GM12874 (cell line): ENCODE measurements at regions not wholly inside any gene's neighbourhood (a gene's known extent, or its start where the extent isn't known, plus 50 kb on each side); places are given as distances from the start of the nearest gene placed in this dataset.

Source experiments
- TF ChIP-seq, protein P1 (sequence below): IDR thresholded peaks from 2 replicates; pipeline ENCODE4 v1.5.1; 2011; ENCODE audit warnings: low read depth, mild to moderate bottlenecking, control low read depth, low read length, moderate library complexity; ENCODE audit not compliant: insufficient read depth

DNA sequence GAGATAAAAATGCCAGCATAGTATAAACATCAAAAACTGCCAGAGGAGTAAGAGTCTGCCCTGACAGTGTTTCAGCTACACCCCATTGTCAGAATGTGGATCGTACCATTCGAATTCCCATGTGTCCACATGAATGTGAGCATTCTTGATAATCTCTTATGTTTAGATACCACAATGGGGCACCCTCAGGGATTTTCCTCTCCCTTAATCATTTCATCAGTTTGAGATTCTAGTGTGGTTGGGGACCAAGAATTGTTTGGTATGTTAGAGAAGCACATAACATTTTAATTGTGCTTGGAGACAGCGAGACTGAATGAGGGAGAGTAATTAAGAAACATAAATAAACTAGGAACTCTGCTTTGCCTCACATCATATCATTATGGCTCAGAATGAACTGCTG lies 120.2 kb downstream of the ZC3H11B start:
- TF ChIP-seq, protein P1, sequence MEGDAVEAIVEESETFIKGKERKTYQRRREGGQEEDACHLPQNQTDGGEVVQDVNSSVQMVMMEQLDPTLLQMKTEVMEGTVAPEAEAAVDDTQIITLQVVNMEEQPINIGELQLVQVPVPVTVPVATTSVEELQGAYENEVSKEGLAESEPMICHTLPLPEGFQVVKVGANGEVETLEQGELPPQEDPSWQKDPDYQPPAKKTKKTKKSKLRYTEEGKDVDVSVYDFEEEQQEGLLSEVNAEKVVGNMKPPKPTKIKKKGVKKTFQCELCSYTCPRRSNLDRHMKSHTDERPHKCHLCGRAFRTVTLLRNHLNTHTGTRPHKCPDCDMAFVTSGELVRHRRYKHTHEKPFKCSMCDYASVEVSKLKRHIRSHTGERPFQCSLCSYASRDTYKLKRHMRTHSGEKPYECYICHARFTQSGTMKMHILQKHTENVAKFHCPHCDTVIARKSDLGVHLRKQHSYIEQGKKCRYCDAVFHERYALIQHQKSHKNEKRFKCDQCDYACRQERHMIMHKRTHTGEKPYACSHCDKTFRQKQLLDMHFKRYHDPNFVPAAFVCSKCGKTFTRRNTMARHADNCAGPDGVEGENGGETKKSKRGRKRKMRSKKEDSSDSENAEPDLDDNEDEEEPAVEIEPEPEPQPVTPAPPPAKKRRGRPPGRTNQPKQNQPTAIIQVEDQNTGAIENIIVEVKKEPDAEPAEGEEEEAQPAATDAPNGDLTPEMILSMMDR, result no peak

DNA sequence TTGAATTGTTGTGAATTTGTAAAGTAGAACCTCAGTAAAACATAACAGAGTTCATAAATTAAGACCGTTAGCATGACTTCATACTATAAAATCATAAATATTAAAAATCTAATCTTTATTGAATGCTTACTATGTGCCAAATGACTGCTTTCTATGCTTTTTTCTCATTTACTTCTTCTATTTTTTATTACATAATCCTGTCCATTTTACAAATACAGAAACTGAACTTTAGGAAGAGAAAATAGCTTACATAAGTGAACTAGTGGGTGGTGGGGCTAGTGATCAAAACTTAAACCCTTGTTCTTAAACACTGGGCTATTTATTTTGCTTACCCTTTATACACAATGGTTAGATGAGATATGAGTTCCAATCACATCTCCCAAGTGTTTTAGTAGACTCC lies 122.3 kb downstream of the ZC3H11B start:
- TF ChIP-seq, protein P1, result no peak

DNA sequence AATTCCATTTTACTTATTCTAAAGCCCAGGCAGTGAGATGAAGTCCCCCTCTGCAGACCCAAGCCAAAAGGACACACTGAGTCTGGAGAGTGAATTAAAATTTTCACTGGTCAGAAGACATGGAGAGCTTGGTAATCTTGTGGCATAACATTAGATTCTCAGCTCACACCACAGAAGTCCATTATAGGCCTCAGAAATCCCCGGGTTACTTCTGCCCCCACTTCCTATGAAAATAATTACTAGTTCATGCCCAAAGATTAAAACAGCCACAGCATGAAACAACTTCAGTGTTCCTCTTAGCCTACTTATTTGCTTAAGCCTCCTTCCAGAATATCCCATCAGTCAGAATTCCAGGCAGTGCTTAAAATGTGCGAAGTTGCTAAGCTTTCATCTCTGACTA lies 123.3 kb downstream of the ZC3H11B start:
- TF ChIP-seq, protein P1, result no peak

DNA sequence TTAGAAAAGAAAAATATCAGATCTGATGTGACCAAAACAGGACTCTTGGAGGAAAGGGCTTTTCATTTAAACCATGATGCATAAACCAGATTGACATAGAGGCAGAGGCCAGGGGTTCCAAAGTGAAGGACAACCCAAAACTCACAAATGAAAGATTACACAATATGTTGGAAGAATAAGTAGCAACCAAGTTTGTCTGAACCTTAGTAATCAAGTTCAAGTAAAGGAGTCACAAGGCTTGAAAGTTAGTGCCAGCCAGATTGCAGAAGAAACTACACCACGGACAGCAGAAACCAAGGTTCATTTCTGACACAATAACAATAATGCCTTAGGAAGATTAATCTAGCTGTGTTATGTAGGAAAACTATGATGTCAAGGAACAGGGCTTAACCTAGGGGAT lies 124.6 kb downstream of the ZC3H11B start:
- TF ChIP-seq, protein P1, result no peak

DNA sequence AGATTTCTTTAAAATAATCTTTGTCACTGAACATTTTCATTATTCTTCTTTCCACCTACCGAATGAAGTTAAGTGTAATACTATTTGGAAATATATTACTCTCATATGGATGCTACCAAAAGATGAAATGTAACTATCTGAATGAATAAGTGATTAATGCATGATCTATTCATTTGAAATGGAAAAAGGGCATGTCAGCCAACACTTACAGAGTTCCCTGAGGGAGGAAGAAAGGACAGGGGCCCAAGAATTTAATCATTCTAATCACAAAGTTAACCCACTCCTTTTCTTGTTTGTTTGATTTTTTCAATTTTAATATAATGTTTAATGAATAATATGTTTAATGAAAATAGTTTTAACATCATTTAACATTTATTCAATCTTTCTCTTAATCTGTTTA lies 129.4 kb downstream of the ZC3H11B start:
- TF ChIP-seq, protein P1, result no peak

DNA sequence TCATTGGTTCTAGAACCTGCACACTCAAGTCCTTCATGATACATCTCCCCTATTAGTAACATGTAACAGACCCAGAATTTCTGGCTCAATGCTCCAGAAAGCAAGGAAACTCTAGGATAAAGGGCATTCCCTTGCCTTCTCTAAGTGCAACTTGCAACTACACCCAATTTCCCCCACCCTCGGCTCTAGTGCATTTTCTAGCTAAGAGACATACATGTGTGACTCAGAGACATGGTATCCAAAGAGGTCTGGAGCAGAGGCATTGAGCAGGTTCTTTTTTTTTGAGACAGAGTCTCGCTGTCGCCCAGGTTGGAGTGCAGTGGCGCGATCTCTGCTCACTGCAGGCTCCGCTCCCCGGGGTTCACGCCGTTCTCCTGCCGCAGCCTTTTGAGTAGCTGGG lies 132.9 kb downstream of the ZC3H11B start:
- TF ChIP-seq, protein P1, result no peak

DNA sequence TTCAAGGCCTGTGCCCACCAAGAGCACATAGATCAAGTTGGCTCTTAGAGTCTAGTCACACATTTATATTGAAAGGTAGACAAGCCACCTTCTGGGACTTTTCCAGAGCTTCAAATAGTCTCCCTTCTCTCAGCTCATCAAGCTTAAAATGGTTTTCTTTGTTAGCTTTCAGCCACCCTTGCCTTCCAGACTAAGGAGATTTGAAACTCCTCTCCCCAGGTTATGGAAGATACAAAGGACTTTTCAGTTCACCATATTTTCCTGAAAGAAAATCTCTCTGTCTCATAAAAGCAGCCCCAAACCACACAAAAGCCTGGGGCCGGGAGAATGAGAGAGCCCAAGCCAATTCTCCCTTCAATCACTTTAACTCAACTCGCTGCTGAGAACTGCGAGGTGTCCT lies 134.1 kb downstream of the ZC3H11B start:
- TF ChIP-seq, protein P1, result no peak

DNA sequence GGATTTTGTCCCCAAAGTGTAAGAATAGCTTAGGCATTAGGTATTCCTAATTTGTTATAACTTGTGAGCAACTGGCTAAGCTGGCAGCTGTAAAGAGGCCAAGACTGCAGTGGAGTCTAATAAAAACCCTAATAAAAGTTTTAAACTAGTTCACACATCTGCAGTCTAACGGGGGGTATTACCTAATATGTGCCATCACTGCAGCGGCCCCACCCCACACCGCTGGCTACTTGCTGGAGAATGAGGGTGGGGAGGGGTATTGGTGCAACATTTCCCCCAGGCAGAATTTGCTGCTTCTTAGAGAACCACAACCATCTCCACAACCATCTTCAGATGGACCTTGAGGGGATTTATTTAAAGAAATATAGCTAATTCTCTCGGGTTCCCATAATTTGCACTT lies 135.0 kb downstream of the ZC3H11B start:
- TF ChIP-seq, protein P1, result no peak
